CD4-positive, alpha-beta T cell treated with Interleukin-4 for 4 hours (primary cell): ENCODE measurements at regions not wholly inside any gene's neighbourhood (a gene's known extent, or its start where the extent isn't known, plus 50 kb on each side); places are given as distances from the start of the nearest gene placed in this dataset.

ENCODE experiments used
- DNase-seq: peaks from one replicate; pipeline ENCODE4 v3.0.0-alpha.2; 2020

GRCh38 chr15:95910643-95911212 lies 419.8 kb upstream of the NR2F2 start:
- no peak for DNase-seq

- DNase-seq, result no peak
These were observed 418.8 kb upstream of the NR2F2 start for GRCh38 chr15:95911570-95912279.

DNA sequence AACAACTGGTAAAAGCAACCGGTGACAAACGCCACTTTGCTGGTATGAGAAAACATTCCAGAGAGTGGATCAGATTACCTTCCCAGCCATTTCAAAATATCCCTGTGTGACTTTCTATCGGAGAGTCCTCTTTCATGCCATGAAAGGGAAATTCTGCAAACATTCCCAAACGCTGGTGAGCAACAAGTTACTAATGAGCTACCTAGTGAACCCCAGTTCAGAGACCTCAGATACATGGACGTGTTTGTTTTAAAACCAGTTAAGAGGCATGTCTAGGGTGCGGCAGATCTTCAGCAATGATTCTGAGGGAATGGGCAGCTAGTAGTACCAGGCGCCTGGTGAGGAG lies 418.2 kb upstream of the NR2F2 start:
- no peak for DNase-seq

GRCh38 chr15:95912728-95913127 lies 417.8 kb upstream of the NR2F2 start:
- no peak for DNase-seq

DNA sequence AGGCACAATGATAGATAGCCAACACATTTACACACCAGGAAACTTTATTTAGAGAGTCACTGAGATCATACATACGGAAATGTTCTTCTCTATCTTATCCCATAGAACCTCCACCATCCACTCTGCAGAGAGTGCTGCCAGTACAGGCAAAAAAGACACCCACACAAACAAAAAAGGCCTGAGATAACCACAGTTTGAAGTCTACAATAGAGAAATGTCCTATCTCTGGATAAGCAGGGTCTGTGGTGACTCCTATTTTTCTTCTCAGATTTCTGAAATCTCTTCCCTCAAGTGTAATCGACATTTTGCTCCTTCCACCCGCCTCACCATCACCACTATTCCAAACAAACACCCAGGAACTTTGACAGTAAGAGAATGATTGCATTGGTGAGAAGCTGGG lies 413.9 kb upstream of the NR2F2 start:
- no peak for DNase-seq

DNA sequence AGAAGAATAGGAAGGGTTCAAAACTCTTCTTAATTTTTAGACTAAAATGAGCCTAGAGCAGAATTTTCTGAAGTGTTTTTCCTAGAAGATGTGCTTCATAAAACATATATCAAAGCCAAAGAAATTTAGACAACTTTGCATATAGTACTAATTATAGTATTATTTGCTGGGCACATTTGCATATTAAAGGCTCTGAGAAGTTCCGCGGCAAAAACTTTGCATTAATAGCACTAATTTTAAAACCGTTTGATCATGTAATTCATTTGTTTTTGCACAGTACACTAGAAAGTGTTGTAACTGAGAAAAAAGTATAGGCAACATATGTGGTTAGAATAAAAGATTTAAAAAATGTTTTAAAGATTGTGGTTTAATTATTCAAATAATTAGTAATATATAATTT lies 412.0 kb upstream of the NR2F2 start:
- no peak for DNase-seq

DNA sequence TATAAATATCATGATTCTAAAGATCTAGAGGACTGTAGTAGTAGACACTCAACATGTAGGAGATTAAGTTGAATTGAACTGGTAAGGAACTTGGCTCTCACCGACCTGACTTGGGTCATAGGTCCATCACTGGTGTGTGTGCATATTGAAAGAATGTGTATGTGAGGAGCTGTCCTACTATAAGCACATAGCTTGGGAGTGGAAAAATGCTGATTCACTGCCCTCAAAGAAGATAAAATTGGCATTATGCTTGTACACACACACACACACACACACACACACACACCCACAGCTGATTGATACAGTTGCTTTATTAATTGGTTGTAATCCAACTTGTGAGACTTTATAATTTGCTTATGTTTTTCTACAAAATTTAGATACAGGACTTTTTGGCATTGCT lies 411.0 kb upstream of the NR2F2 start:
- no peak for DNase-seq

DNA sequence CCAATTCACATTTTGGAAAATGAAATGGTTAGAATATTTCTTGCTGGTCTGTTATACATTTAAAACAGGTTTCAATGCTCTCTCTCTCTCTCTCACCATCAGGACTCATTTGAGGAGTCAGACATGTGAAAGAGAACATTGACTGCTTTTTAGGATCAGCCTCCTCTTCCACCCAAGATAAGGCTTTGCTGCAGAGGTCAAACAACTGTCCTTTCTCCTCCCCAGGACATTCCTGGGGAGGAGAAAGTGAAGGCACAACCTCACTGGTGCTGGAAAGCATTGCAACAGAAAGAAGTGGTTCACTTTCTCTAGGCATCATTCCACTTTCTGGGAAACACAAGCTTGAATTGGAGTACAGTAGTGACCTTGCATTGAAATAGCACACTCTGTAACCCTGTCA lies 409.1 kb upstream of the NR2F2 start:
- no peak for DNase-seq

DNA sequence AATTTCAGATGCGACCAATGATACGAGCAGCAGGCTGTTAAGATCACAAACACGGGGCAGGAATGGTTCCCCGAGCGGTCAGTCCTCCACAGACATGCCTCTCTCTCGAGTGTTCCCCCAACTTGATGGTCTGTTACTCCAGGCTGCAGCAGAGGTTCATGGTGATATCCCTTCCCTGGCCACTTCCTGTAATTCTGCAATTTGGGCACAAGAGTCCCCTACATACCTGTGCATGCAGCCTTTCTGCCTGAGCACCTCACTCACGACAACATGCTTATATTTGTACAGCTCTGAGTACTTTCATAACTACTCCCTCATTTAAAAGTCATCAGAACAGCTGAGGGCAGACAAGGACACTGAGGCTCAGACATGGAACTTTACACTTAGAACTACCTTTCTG lies 408.1 kb upstream of the NR2F2 start:
- no peak for DNase-seq

- DNase-seq, result no peak
These were observed 406.7 kb upstream of the NR2F2 start for GRCh38 chr15:95923792-95924191.

GRCh38 chr15:95928822-95929221 lies 401.7 kb upstream of the NR2F2 start:
- no peak for DNase-seq

DNA sequence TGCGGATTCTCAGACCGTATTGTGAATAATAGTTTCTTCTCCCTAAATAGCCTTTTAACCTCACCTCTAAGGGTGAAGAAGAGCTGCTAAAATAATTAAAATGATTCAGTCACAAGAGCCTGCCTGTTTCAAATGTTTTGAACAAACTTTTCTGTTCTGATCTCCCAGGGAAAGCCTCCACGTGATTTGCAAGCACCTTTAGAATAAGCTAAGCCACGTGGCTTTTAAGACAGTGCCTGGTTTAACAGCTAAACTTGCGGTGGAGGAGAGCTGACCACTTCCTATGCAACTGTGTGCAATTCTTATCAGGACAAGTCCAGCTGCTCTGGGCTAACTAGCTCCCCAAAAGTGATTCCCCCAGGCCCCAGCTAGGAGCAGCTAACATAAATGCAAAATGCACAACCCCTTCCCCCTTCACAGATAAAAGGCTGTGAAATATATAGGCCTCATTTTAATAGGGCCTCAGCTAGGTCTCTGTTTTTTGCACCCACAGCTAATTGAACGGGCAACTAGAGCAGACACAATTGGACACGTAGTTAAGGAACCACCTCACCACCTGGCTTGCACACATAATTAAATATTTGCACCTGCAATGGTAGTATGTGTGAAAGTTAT lies 401.2 kb upstream of the NR2F2 start:
- DNase-seq, result peak; percentile 3

GRCh38 chr15:95930659-95931375 lies 399.7 kb upstream of the NR2F2 start:
- no peak for DNase-seq

DNA sequence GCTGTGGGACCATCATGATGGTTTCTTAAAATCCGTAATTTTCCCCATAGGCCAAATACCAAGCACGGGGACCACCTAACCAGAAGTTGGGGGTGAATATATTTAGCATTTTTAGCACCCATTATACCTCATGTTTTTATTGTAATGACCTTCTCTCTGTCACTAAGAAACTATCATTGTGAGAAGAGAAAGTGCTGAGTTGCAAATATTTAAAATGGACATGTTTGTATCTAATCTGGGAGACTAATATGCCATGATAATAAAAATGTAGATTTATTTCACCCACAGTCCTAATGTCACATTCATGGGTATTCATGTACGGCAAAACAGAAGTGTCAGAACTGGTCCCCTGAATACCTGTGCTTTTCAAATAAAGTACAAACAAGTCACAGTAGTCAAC lies 398.9 kb upstream of the NR2F2 start:
- no peak for DNase-seq

DNA sequence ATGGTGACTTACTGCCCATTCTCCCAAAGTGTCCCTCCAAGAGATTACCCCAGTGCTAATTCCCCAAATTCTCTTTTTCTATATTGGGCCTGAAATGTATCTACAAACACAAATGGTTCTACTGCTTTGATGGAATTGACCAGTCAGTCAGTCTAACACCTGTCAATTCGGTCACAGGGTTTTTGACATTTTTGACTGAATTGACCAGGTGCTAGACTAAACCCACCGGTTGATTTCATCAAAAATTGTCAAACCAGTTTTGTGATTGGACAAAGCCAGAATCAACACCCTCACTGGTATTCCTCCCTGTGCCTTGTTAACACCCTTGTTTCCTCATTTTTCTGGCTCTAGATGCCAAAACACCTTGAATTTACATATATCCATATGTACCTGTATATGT lies 398.4 kb upstream of the NR2F2 start:
- DNase-seq, result no peak

DNA sequence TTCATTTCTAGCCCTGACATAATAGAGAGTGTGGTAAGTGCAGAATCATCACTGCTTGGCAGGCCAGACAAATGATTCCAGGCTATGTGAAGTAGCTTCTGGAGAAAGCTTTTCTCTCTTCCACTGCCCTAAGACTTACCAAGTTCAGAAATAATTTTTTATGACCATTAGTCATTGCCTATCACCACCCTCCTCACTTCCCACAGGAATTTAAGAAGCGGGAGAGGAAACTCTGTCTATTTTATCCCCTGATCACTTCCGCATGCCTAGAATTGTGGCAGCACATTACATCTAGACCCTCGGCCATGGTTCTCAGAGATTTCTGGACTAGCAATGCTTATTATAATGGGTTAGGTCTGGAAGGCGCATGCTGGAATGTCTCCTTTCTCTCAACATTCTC lies 397.8 kb upstream of the NR2F2 start:
- DNase-seq, result no peak

GRCh38 chr15:95935852-95936251 lies 394.6 kb upstream of the NR2F2 start:
- no peak for DNase-seq

- no peak for DNase-seq
These were observed 393.4 kb upstream of the NR2F2 start for GRCh38 chr15:95937128-95937528.

DNA sequence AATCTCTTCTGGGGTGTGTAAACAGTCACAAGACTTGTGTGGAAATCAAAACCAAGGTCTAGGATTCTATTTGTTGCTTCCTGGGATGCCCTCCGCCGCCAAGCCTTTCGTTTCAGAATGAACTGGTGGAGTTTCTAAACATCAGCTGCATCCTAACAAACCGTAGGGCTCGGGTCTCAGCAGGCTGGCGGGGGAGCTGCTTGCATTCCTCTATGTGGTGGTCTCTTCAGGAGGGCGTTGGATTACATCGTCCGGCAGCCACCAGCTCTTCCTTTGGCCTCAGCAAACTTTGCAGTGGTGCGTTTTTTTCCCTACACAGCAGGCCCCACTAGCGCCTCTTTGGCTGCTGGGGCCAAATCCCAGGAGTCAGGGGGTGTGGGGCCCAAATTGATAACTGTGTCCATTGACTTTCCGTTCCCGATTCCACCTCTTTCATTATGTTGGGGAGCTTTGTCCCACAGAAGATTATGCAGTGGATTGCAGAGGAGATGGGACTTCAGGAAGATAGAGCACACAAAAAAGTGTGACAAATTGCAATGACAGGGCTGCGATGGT lies 390.0 kb upstream of the NR2F2 start:
- DNase-seq, result no peak

GRCh38 chr15:95944193-95944592 lies 386.3 kb upstream of the NR2F2 start:
- DNase-seq, result no peak

DNA sequence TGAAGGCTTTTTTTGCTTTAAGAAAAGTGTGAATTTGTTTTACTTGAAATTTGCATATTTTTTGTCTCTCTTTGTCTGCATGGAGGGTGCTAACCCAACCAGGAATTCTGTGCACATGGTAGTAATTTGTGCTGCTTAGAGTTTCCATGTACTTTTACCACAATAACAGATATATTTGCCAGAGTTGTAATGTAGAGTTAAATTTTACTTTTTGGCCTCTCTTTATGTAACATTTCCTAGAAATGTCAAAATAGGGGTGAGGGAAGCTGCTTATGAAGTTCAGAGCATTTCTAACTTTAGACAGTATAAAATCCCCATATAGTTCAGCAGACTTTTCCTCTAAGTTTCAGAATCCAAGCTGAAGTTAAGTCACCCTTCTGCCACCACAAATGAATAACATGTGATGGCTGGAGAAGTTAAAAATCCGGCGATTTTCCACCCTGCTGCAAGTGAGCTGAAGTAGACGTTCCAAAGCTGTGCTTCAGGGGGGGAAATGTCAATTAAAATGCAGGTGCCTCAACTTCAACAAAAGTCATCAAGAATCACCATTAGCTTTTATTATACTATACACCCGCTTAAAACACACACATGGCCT lies 385.7 kb upstream of the NR2F2 start:
- DNase-seq, result no peak

DNA sequence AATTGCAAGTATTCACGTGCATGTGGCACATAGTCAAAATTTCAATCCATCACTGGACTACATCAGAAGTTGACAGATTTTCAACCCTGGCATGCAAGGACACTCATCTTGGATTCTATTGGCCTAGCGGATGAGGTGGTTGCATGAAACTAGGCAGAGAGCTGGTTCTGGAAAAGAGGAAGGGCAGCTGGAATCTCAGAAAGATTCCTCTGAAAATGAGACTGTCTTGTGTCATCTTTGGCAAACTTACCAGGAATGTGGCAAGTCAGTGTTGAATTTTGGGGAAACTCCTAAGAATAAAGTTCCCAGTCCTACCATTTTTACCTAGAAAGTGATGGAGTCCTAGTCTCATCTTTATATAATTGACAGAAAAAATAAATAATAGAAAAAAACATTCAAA lies 384.3 kb upstream of the NR2F2 start:
- DNase-seq, result no peak

DNA sequence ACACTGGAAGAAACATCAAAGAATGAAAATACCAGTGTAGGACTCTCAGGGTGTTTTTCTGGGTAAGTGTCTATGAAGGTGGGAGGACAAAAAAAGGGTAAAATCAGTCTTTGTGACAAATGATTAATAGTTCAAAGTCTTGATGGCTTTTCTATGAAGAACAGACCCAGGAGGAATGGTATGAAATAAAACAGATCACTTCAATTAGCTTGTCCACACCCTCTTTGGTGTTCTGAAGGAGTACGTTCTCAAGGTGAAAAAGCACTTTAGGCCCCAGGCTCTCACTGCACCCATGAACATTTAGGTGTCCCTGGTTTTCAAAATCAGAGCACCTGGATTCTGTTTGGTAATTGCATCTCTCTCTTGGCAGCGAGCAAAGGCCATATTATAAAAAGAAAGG lies 383.6 kb upstream of the NR2F2 start:
- no peak for DNase-seq
